ENCODE measurements at regions not wholly inside any gene's neighbourhood (a gene's known extent, or its start where the extent isn't known, plus 50 kb on each side); places are given as distances from the start of the nearest gene placed in this dataset.

GRCh38 chr4:137621056-137621455 is 88.8 kb upstream of the PCDH18 start:
- H3K4me3 Mint-ChIP-seq = no peak overlapping the region
- H3K4me1 Mint-ChIP-seq (ENCODE audit: low read depth) = peaks cover 11% of the 10 kb centered on the region; the same call in 1 of the 2 replicates
- no peaks in the 10 kb centered on the region for H3K27me3 Mint-ChIP-seq (ENCODE audit: insufficient read depth)
- H3K9me3 Mint-ChIP-seq = no peaks in the 10 kb centered on the region
- TF ChIP-seq CTCF (IDR thresholded peaks at IDR 0.05) = no peak
- no peaks in the 10 kb centered on the region for H3K36me3 Mint-ChIP-seq (ENCODE audit: low read depth)
- no peak overlapping the region for H3K27ac Mint-ChIP-seq
- DNase-seq = no peak

- H3K4me1 Mint-ChIP-seq (ENCODE audit: low read depth) = peaks cover 39% of the 10 kb centered on the region
- no peaks in the 10 kb centered on the region; the same call in 1 of the 2 replicates for H3K9me3 Mint-ChIP-seq
- no peak overlapping the region for H3K4me3 Mint-ChIP-seq
- peaks cover 3% of the 10 kb centered on the region for H3K27me3 Mint-ChIP-seq (ENCODE audit: insufficient read depth)
- TF ChIP-seq CTCF (IDR thresholded peaks at IDR 0.05) = no peak
- no peaks in the 10 kb centered on the region for H3K36me3 Mint-ChIP-seq (ENCODE audit: low read depth)
- DNase-seq = no peak
- H3K27ac Mint-ChIP-seq = no peak overlapping the region
Observed at GRCh38 chr4:137614491-137614890, 82.2 kb upstream of the PCDH18 start.

- H3K27me3 Mint-ChIP-seq (ENCODE audit: insufficient read depth) = peaks cover 3% of the 10 kb centered on the region
- no peak overlapping the region for H3K27ac Mint-ChIP-seq
- H3K36me3 Mint-ChIP-seq (ENCODE audit: low read depth) = no peaks in the 10 kb centered on the region
- H3K9me3 Mint-ChIP-seq = no peaks in the 10 kb centered on the region; the same call in 1 of the 2 replicates
- H3K4me3 Mint-ChIP-seq = no peak overlapping the region
- TF ChIP-seq CTCF (IDR thresholded peaks at IDR 0.05) = no peak
- peaks cover 43% of the 10 kb centered on the region for H3K4me1 Mint-ChIP-seq (ENCODE audit: low read depth)
- DNase-seq = no peak
Observed at GRCh38 chr4:137611998-137612700, 79.9 kb upstream of the PCDH18 start.

- Mint-ChIP-seq H3K27ac (0 out of 2 replicates have a peak overlapping the region, but pooled peaks have one; percentile 1), H3K27me3 (ENCODE audit: insufficient read depth) (peaks cover 3% of the 10 kb centered on the region)
Observed at GRCh38 chr4:137610960-137611359, 78.7 kb upstream of the PCDH18 start.

GRCh38 chr4:137609718-137610430 is 77.6 kb upstream of the PCDH18 start:
- Mint-ChIP-seq H3K36me3 (ENCODE audit: low read depth) (no peaks in the 10 kb centered on the region), H3K4me1 (ENCODE audit: low read depth) (peaks cover 43% of the 10 kb centered on the region), H3K27ac (peak overlapping the region; percentile 86), H3K4me3 (peak overlapping the region; percentile 84), H3K9me3 (no peaks in the 10 kb centered on the region; the same call in 1 of the 2 replicates), H3K27me3 (ENCODE audit: insufficient read depth) (peaks cover 3% of the 10 kb centered on the region)
- peak; percentile 57 for DNase-seq
- no peak for TF ChIP-seq CTCF (IDR thresholded peaks at IDR 0.05)

More at GRCh38 chr4:137610960-137611359, 78.7 kb upstream of the PCDH18 start:
- H3K9me3 Mint-ChIP-seq = no peaks in the 10 kb centered on the region; the same call in 1 of the 2 replicates
- H3K4me1 Mint-ChIP-seq (ENCODE audit: low read depth) = peaks cover 43% of the 10 kb centered on the region
- peak; percentile 16 for DNase-seq
- H3K4me3 Mint-ChIP-seq = no peak overlapping the region
- TF ChIP-seq CTCF (IDR thresholded peaks at IDR 0.05) = peak; percentile 81
- no peaks in the 10 kb centered on the region for H3K36me3 Mint-ChIP-seq (ENCODE audit: low read depth)
